ENCODE measurements at regions not wholly inside any gene's neighbourhood (a gene's known extent, or its start where the extent isn't known, plus 50 kb on each side); places are given as distances from the start of the nearest gene placed in this dataset.
A peak's percentile ranks its signal among the peaks of the same experiment; 100 is the strongest.

DNA sequence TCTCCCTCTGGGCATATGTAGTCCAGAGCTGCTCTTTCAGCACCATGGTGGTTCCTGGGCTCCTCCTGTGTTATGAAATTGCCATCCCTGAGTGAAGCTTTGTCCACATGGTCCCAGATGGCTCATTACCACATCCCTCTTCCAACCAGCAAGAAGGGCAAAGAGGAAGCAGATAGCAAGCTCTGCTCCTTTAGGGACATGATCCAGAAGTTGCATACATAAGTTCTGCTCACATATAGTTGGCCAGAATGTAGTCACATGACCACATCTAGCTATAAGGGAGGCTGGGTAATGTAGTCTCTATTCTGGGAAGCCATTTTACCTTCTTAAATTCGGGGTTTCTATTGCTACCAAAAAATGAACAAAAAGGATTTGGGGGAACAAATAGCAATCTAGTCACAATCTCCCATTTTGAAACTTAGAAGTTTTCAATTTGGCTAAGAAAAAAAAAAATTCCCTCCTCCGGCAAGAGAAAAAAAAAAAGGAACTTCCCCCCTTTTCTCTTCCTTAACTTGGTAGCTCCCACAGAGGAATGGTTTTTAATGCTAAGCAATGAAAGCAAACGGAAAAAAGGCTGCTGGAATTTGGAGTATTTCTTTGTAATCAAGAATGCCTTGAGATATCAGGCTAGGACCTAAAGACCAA is 88.2 kb upstream of the USP9X start:
- TF ChIP-seq CTCF (IDR thresholded peaks at IDR 0.05; ENCODE audit: insufficient read depth, low read depth, low read length, missing control alignments): no peak
- DNase-seq (ENCODE audit: low read depth): peak; percentile 70
- H3K4me3 ChIP-seq (ENCODE audit: low read length): peak overlapping the region; percentile 20

- no peak overlapping the region for H3K4me3 ChIP-seq (ENCODE audit: low read length)
- no peak for DNase-seq (ENCODE audit: low read depth)
- no peak for TF ChIP-seq CTCF (IDR thresholded peaks at IDR 0.05; ENCODE audit: insufficient read depth, low read depth, low read length, missing control alignments)
Measured at GRCh38 chrX:40998123-40998522, 87.1 kb upstream of the USP9X start.

DNA sequence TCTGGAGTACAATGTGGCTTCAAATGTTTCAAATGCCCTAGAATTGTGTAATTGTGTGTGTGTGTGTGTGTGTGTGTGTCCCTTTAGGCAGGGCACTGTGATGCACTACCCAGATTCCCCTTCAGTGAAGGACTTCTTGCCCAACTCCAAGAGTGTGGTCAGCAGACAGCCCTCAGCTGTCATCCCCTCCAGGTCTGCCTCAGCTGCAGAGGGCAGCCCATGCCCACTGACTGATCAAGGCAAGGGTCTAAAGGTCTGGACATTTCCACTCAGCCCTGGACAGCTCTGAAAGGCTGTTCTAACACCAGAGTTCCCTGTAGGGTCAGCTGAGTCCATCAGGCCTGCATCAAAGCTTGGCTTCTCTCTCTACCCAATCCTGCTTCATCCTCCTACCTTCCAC is 83.9 kb upstream of the USP9X start:
- no peak for DNase-seq (ENCODE audit: low read depth)
- no peak overlapping the region for H3K4me3 ChIP-seq (ENCODE audit: low read length)
- no peak for TF ChIP-seq CTCF (IDR thresholded peaks at IDR 0.05; ENCODE audit: insufficient read depth, low read depth, low read length, missing control alignments)

DNA sequence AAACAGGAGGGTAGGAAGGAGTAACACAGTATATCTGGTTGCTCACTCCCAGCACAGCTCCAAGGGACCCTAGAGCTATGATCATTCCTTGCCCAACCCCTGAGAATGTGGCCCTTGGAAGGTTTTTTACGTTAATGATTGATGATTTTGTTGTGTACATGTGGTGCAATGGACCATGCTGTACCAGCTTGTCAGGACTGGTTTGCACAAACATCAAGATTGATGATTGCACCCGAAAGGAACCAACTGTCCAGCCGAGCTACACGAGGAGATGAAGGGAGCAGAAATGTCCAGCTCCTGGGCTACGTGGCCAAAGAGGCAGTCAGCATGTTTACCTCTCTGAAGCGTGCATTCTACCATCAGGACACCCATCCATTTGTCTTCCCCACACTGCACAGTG is 83.2 kb upstream of the USP9X start:
- H3K4me3 ChIP-seq (ENCODE audit: low read length): no peak overlapping the region
- peak; percentile 15 for DNase-seq (ENCODE audit: low read depth)
- TF ChIP-seq CTCF (IDR thresholded peaks at IDR 0.05; ENCODE audit: insufficient read depth, low read depth, low read length, missing control alignments): no peak

DNA sequence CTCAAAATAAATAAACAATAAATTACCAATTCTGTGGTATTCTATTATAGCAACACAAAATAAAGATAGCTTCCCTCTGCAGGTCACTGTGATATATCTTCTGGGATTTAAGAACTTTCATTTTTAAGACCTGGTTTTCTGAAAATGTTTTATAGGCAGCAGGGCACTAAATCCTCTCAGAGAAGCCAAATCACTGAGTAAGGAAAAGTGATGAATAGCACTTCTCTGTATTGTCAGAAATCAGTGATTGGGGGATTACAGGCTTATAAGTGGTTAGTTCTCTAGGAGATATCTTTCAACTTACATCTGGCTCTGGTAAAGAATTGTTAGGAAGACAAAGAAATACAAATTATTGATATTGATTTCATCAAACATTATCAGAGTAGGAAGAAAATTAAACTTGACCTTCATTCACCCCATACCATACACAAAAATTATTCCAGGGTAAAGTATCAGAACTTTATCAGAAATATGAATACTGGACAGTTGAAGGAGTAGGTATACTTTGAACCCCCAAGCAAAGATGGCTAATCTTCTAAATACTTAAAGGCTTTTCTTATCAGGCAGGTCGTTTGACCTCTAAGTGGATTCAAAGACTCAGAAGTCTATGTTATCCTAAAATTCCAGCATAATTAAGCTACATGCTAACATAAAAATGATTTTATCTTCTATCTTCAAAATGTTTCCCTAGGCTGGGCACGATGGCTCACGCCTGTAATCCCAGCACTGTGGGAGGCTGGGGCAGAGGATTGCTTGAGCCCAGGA is 81.6 kb upstream of the USP9X start:
- H3K4me3 ChIP-seq (ENCODE audit: low read length): no peak overlapping the region
- no peak for TF ChIP-seq CTCF (IDR thresholded peaks at IDR 0.05; ENCODE audit: insufficient read depth, low read depth, low read length, missing control alignments)
- no peak for DNase-seq (ENCODE audit: low read depth)

GRCh38 chrX:41005445-41005992 is 79.7 kb upstream of the USP9X start:
- TF ChIP-seq CTCF (IDR thresholded peaks at IDR 0.05; ENCODE audit: insufficient read depth, low read depth, low read length, missing control alignments): no peak
- DNase-seq (ENCODE audit: low read depth): no peak
- no peak overlapping the region for H3K4me3 ChIP-seq (ENCODE audit: low read length)
